Inflammatory macrophage (primary cell): ENCODE measurements at regions not wholly inside any gene's neighbourhood (a gene's known extent, or its start where the extent isn't known, plus 50 kb on each side); places are given as distances from the start of the nearest gene placed in this dataset.
"Not testable (repeated sequence)": the region's sequence is repeated elsewhere in the genome, so short reads cannot be mapped to it uniquely, and the experiment has no call there.

Experiments used
- DNase-seq, 2 donors: peaks; one replicate each; pipeline ENCODE4 v3.0.0-alpha.2; 2020 to 2022

DNA sequence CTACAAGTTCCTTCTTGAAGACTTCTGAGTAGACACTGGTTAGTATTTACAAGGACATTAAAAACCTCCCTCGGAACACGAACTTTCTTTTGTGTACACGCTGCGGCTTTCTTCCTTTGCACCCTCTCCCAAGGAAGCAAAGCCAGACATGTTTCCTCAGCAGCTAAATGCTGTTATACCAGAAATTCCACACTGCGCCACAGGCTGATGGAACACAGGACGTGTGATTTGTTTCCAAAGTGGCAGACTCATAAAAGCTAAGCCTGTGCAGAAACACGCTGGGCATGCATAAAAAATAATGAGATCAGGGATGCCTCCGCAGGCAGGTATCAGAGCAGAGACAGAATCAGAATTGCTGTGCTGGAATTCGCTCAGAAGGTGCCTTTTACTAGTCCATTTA lies 73.0 kb upstream of the RGPD5 start:
- DNase-seq = no peak

DNA sequence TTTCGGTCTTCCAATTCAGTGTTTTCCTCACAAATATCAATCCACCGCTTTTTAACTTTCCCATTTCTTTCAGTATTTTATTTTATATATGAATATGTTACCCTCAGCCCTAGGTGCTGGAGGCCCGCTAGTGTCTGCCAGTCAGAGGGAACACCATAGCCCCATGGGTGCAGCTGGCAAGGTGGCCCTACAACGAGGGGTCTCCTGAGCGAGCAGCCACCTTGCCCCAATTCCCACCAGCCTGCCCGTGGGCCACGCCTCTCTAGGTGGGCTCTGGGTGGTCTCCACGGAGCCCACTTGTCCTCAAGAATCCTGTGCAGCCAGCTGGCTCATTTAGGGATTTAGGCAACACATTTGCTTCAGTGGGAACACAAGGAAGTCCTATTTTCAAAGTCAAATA lies 72.5 kb upstream of the RGPD5 start:
- DNase-seq = no peak

DNA sequence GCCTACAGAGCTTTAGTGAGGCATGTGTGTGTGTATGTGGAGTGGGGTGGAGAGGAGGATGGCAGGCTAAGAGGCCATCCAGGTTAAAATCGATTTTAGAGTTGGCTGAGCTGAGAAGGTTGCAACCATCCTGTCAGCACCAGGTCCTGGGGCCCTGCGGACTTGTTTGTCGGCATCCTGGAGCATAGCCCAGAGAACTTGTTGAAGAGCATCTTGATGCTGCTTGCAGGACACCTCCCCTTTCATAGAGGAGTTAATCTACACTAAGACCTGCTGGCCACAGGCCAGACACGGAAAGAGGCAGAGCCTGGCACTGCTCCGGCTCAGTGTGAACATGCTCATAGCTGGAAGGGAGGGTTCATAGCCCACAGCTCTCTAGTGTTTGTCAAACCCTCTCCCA lies 72.1 kb upstream of the RGPD5 start:
- DNase-seq = no peak

GRCh38 chr2:109722640-109723039 lies 71.5 kb upstream of the RGPD5 start:
- not testable (repeated sequence) for DNase-seq

GRCh38 chr2:109723153-109723552 lies 71.0 kb upstream of the RGPD5 start:
- DNase-seq = not testable (repeated sequence)

- DNase-seq = no peak
Measured at GRCh38 chr2:109724533-109725460, 69.3 kb upstream of the RGPD5 start.

- DNase-seq = no peak
Measured at GRCh38 chr2:109726379-109727270, 67.5 kb upstream of the RGPD5 start.

GRCh38 chr2:109727929-109728447 lies 66.1 kb upstream of the RGPD5 start:
- no peak for DNase-seq

DNA sequence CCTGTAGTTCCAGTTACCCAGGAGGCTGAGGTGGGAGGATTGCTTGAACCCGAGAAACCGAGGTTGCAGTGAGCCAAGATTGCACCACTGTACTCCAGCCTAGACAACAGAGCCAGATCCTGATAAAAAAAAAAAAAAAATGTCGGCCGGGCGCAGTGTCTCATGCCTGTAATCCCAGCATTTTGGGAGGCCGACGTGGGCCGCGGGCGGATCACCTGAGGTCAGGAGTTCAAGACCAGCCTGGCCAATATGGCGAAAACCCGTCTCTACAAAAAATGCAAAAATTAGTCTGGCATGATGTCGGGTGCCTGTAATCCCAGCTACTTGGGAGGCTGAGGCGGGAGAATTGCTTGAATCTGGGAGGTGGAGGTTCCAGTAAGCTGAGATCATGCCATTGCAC lies 60.4 kb upstream of the RGPD5 start:
- not testable (repeated sequence) for DNase-seq

- peak; percentile 58 to 68 for DNase-seq
Measured at GRCh38 chr2:109736177-109736827, 57.8 kb upstream of the RGPD5 start.
